ENCODE measurements at regions not wholly inside any gene's neighbourhood (a gene's known extent, or its start where the extent isn't known, plus 50 kb on each side); places are given as distances from the start of the nearest gene placed in this dataset.

- TF ChIP-seq GATA3 (IDR thresholded peaks at IDR 0.05; ENCODE audit: low read depth, low read length) (no peak), GATA2 (IDR thresholded peaks at IDR 0.05; ENCODE audit: low read depth, low read length) (no peak)
Observed at GRCh38 chrX:68918202-68918601, 89.4 kb downstream of the EFNB1 start.

Data from SH-SY5Y (cell line).